ENCODE measurements at regions not wholly inside any gene's neighbourhood (a gene's known extent, or its start where the extent isn't known, plus 50 kb on each side); places are given as distances from the start of the nearest gene placed in this dataset.

- no peak for FAIRE-seq
These were observed 324.1 kb downstream of the RBM26 start for GRCh38 chr13:79081942-79082341.

GRCh38 chr13:79079351-79079839 lies 326.7 kb downstream of the RBM26 start:
- no peak for FAIRE-seq

- no peak for FAIRE-seq
These were observed 330.4 kb downstream of the RBM26 start for GRCh38 chr13:79075703-79076102.

GRCh38 chr13:79070343-79070974 lies 335.6 kb downstream of the RBM26 start:
- no peak for FAIRE-seq

GRCh38 chr13:79062291-79062690 lies 343.8 kb downstream of the RBM26 start:
- FAIRE-seq, result no peak

GRCh38 chr13:79060216-79060615 lies 345.8 kb downstream of the RBM26 start:
- no peak for FAIRE-seq

GRCh38 chr13:79056706-79057105 lies 349.3 kb downstream of the RBM26 start:
- FAIRE-seq, result no peak

GRCh38 chr13:79051472-79051871 lies 354.6 kb downstream of the RBM26 start:
- no peak for FAIRE-seq

GRCh38 chr13:79044415-79044814 lies 361.6 kb downstream of the RBM26 start:
- no peak for FAIRE-seq

GRCh38 chr13:79043208-79043607 lies 362.8 kb downstream of the RBM26 start:
- FAIRE-seq, result no peak

- no peak for FAIRE-seq
These were observed 368.9 kb downstream of the RBM26 start for GRCh38 chr13:79037197-79037596.

GRCh38 chr13:79034341-79034740 lies 371.7 kb downstream of the RBM26 start:
- no peak for FAIRE-seq

GRCh38 chr13:79030513-79030912 lies 371.6 kb upstream of the OBI1 start:
- no peak for FAIRE-seq

- no peak for FAIRE-seq
These were observed 359.2 kb upstream of the OBI1 start for GRCh38 chr13:79018166-79018565.

- FAIRE-seq, result no peak
These were observed 352.2 kb upstream of the OBI1 start for GRCh38 chr13:79011179-79011578.

GRCh38 chr13:79003989-79004898 lies 345.3 kb upstream of the OBI1 start:
- no peak for FAIRE-seq

- no peak for FAIRE-seq
These were observed 340.5 kb upstream of the OBI1 start for GRCh38 chr13:78999494-78999893.

GRCh38 chr13:78998630-78999315 lies 339.8 kb upstream of the OBI1 start:
- FAIRE-seq, result no peak

GRCh38 chr13:78997902-78998629 lies 339.1 kb upstream of the OBI1 start:
- FAIRE-seq, result peak; percentile 49

- FAIRE-seq, result no peak
These were observed 334.8 kb upstream of the OBI1 start for GRCh38 chr13:78993792-78994191.

- no peak for FAIRE-seq
These were observed 323.0 kb upstream of the OBI1 start for GRCh38 chr13:78981913-78982312.

- no peak for FAIRE-seq
These were observed 320.4 kb upstream of the OBI1 start for GRCh38 chr13:78979349-78979748.

Data from colon (tissue), 2 donors.